HCT116 (cell line): ENCODE measurements at regions not wholly inside any gene's neighbourhood (a gene's known extent, or its start where the extent isn't known, plus 50 kb on each side); places are given as distances from the start of the nearest gene placed in this dataset.

Source experiments
- ATAC-seq: fragments of 200-7000 bp; cut with Tn5 transposase; 2 replicates; pipeline ENCODE4 v1.9.1; 2020; ENCODE audit warnings: mild to moderate bottlenecking, moderate library complexity
- BruUV-seq: library from RNA; stranded (reverse); fragments of 400-500 nt; replicated peaks from 2 replicates; lab custom pipeline; 2021; lab: Mats Ljungman, UMichigan
- CTCF ChIA-PET: fragments of 300-600 bp; sonication (Branson Sonifier 250); formaldehyde crosslinking; loops from one replicate; lab custom pipeline; 2021; ENCODE audit warnings: antibody characterized with exemption; lab: Charles Lee
- POLR2A ChIA-PET: fragments of 300-600, 350-600 bp; sonication (Branson Sonifier 250); formaldehyde crosslinking; loops from one replicate; lab custom pipeline; 2021; ENCODE audit warnings: antibody characterized with exemption; lab: Charles Lee
- RAD21 ChIA-PET, 2 experiments: fragments of 300-600 bp; sonication (Branson Sonifier 250); formaldehyde crosslinking; loops; one replicate each; lab custom pipeline; 2023; ENCODE audit warnings: low total read pairs in 2 of 2; ENCODE audit not compliant: uncharacterized antibody in 2 of 2, unreplicated experiment in 2 of 2, low non-redundant PET in 1 of 2; lab: Charles Lee
- DNase-seq: peaks from one replicate; pipeline ENCODE4 v3.0.0-alpha.2; 2010; ENCODE audit warnings: low read depth, low spot score
- H2AFZ ChIP-seq: fragments of 200-600 bp; shearing (Covaris generic), sonication (generic); 2 replicates; pipeline ENCODE4 v1.6.1; 2017; ENCODE audit warnings: low read depth, mixed run types, mixed read lengths, antibody characterized with exemption, low read length; ENCODE audit not compliant: poor library complexity, severe bottlenecking
- H3K27ac ChIP-seq: 2 replicates; pipeline ENCODE4 v1.5.1; 2012; ENCODE audit warnings: low read depth, low read length
- H3K27me3 ChIP-seq: fragments of 200-600 bp; sonication (generic); 2 replicates; pipeline ENCODE4 v1.6.1; 2016; ENCODE audit warnings: mixed run types, low read length, mixed read lengths; ENCODE audit not compliant: insufficient read depth
- H3K36me3 ChIP-seq, 2 experiments: fragments of 200-500 bp in 1 of 2; fragments of 200-600 bp in 1 of 2; sonication (Bioruptor generic) in 1 of 2; sonication (generic) in 1 of 2; 2 replicates each; pipeline versions ENCODE4 v1.5.1 to v1.6.1; 2014 to 2016; ENCODE audit warnings: low read length in 2 of 2, inconsistent platforms in 1 of 2, mixed read lengths in 1 of 2, mixed run types in 1 of 2; ENCODE audit not compliant: insufficient read depth in 2 of 2, control insufficient read depth in 1 of 2
- H3K4me1 ChIP-seq, 2 experiments: fragments of 200-600 bp in 1 of 2; sonication (generic) in 1 of 2; 2 replicates each; pipeline versions ENCODE4 v1.5.1 to v1.6.1; 2012 to 2017; ENCODE audit warnings: low read length in 2 of 2, inconsistent platforms in 1 of 2, mild to moderate bottlenecking in 1 of 2, mixed read lengths in 1 of 2, mixed run types in 1 of 2, moderate library complexity in 1 of 2; ENCODE audit not compliant: insufficient read depth in 2 of 2, control insufficient read depth in 1 of 2
- H3K4me2 ChIP-seq: fragments of 200-600 bp; sonication (generic); 2 replicates; pipeline ENCODE4 v1.6.1; 2017; ENCODE audit warnings: mixed run types, low read length, mixed read lengths
- H3K4me3 ChIP-seq, 2 experiments: fragments of 200-600 bp in 1 of 2; sonication (generic) in 1 of 2; replicated peaks in 1 of 2; 2 replicates each; pipeline ENCODE4 v1.5.1; 2011 to 2016; ENCODE audit warnings: low read length in 2 of 2, control low read depth in 1 of 2, low read depth in 1 of 2, mild to moderate bottlenecking in 1 of 2, mixed read lengths in 1 of 2, mixed run types in 1 of 2
- H3K79me2 ChIP-seq: fragments of 200-600 bp; sonication (generic); 2 replicates; pipeline ENCODE4 v1.6.1; 2017; ENCODE audit warnings: mild to moderate bottlenecking, mixed run types, low read length, moderate library complexity, mixed read lengths; ENCODE audit not compliant: insufficient read depth
- H3K9ac ChIP-seq: fragments of 200-600 bp; sonication (generic); 2 replicates; pipeline ENCODE4 v1.6.1; 2016; ENCODE audit warnings: low read length, mixed read lengths
- H3K9me2 ChIP-seq: fragments of 200-600 bp; sonication (generic), shearing (Covaris generic); 2 replicates; pipeline ENCODE4 v1.6.1; 2017; ENCODE audit warnings: mixed run types, mild to moderate bottlenecking, moderate library complexity; ENCODE audit not compliant: insufficient read depth
- H3K9me3 ChIP-seq, 2 experiments: fragments of 200-500 bp in 1 of 2; fragments of 200-600 bp in 1 of 2; sonication (Bioruptor generic) in 1 of 2; sonication (generic) in 1 of 2; 2 replicates each; pipeline ENCODE4 v1.6.1; 2014 to 2017; ENCODE audit warnings: low read length in 2 of 2, mixed read lengths in 2 of 2, inconsistent platforms in 1 of 2, low read depth in 1 of 2, mild to moderate bottlenecking in 1 of 2, mixed run types in 1 of 2, moderate library complexity in 1 of 2; ENCODE audit not compliant: control insufficient read depth in 1 of 2, insufficient read depth in 1 of 2
- H4K20me1 ChIP-seq: fragments of 200-600 bp; sonication (generic), shearing (Covaris generic); 2 replicates; pipeline ENCODE4 v1.6.1; 2017; ENCODE audit warnings: mixed run types, mild to moderate bottlenecking, moderate library complexity; ENCODE audit not compliant: insufficient read depth
- CBX3 ChIP-seq: IDR thresholded peaks from 2 replicates; pipeline ENCODE4 v1.6.1; 2012; ENCODE audit warnings: low read depth
- ELF1 ChIP-seq: IDR thresholded peaks from 2 replicates; pipeline ENCODE4 v1.6.1; 2012; ENCODE audit warnings: low read depth, borderline replicate concordance
- EZH2 ChIP-seq: fragments of 200-600 bp; sonication (generic); IDR thresholded peaks from 2 replicates; pipeline ENCODE4 v1.6.1; 2017; ENCODE audit warnings: antibody characterized with exemption, mixed run types
- EZH2phosphoT487 ChIP-seq: fragments of 200-600 bp; IDR thresholded peaks from 2 replicates; pipeline ENCODE4 v1.6.1; 2018; ENCODE audit warnings: antibody characterized with exemption, borderline replicate concordance
- FOSL1 ChIP-seq: IDR thresholded peaks from 2 replicates; pipeline ENCODE4 v1.6.1; 2012; ENCODE audit warnings: low read depth
- POLR2A ChIP-seq: IDR thresholded peaks from 2 replicates; pipeline ENCODE4 v1.7.0; 2011; ENCODE audit warnings: borderline replicate concordance; ENCODE audit not compliant: insufficient read depth, insufficient read length; ENCODE audit errors: extremely low read depth
- POLR2AphosphoS5 ChIP-seq: IDR thresholded peaks from 2 replicates; pipeline ENCODE4 v1.6.1; 2011; ENCODE audit warnings: mild to moderate bottlenecking, low read depth, low read length, moderate library complexity
- RAD21 ChIP-seq: IDR thresholded peaks from 2 replicates; pipeline ENCODE4 v1.6.1; 2012; ENCODE audit warnings: low read depth, mild to moderate bottlenecking
- SIN3A ChIP-seq: IDR thresholded peaks from 2 replicates; pipeline ENCODE4 v1.6.1; 2012; ENCODE audit warnings: low read depth
- SP1 ChIP-seq: IDR thresholded peaks from 2 replicates; pipeline ENCODE4 v1.6.1; 2012; ENCODE audit warnings: low read depth
- SRF ChIP-seq: IDR thresholded peaks from 2 replicates; pipeline ENCODE4 v1.6.1; 2012; ENCODE audit warnings: low read depth
- ZNF274 ChIP-seq: fragments of 200-500 bp; sonication (Bioruptor generic); IDR thresholded peaks from 2 replicates; pipeline ENCODE4 v1.6.1; 2014; ENCODE audit warnings: mild to moderate bottlenecking, low read depth, low read length, inconsistent platforms
- intact Hi-C: fragments of 100-400 bp; cut with micrococcal nuclease; formaldehyde crosslinking; loops from 2 replicates; pipeline ENCODE4 v1.10.0; 2022
- TF ChIP-seq, protein P1 (sequence below): IDR thresholded peaks from 2 replicates; pipeline ENCODE4 v1.6.1; 2012
- TF ChIP-seq, protein P2 (sequence below): IDR thresholded peaks from 2 replicates; pipeline ENCODE4 v1.6.1; 2011; ENCODE audit warnings: mild to moderate bottlenecking, low read length, moderate library complexity; ENCODE audit not compliant: insufficient replicate concordance; ENCODE audit errors: extremely low read depth
- TF ChIP-seq, protein P3 (sequence below): IDR thresholded peaks from 2 replicates; pipeline ENCODE4 v1.6.1; 2012; ENCODE audit warnings: low read depth
- TF ChIP-seq, protein P4 (sequence below), 3 experiments: fragments of 200-600 bp in 1 of 3; sonication (generic) in 1 of 3; IDR thresholded peaks in 2 of 3; conservative IDR thresholded peaks in 1 of 3; 2 replicates each; pipeline ENCODE4 v1.5.1; 2012 to 2017; ENCODE audit warnings: low read depth in 2 of 3, low read length in 2 of 3, antibody characterized with exemption in 1 of 3, borderline replicate concordance in 1 of 3, control low read depth in 1 of 3, mild to moderate bottlenecking in 1 of 3, mixed read lengths in 1 of 3, mixed run types in 1 of 3, moderate library complexity in 1 of 3; ENCODE audit not compliant: insufficient read depth in 1 of 3
- TF ChIP-seq, protein P5 (sequence below): IDR thresholded peaks from 2 replicates; pipeline ENCODE4 v1.6.1; 2012

DNA sequence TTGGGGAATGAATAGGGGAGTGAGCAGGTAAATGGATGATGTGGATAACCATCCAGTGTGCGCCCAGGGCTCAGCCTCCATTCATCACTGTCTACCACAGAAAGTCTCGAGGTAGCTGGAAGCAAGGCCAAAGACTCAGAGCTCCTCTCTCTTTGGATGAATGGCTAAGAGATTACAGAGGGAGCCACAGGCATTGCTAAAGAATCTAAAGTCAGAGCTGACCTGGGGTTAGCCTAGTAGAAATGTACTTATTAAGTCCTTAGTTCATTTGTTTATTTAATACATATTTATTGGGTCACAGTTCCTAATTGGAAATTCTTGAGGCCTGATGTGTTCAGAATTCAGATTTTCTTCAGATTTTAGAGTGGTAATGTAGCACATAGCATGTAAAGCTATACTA, 88.7 kb upstream of the HPF1 start:
- no peak for TF ChIP-seq POLR2AphosphoS5
- no peak for TF ChIP-seq CBX3
- TF ChIP-seq EZH2 = no peak
- no peak for TF ChIP-seq ZNF274
- TF ChIP-seq RAD21 = no peak
- no peak for TF ChIP-seq POLR2A
- TF ChIP-seq, protein P1, sequence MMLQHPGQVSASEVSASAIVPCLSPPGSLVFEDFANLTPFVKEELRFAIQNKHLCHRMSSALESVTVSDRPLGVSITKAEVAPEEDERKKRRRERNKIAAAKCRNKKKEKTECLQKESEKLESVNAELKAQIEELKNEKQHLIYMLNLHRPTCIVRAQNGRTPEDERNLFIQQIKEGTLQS = no peak
- TF ChIP-seq FOSL1 = no peak
- TF ChIP-seq, protein P2, sequence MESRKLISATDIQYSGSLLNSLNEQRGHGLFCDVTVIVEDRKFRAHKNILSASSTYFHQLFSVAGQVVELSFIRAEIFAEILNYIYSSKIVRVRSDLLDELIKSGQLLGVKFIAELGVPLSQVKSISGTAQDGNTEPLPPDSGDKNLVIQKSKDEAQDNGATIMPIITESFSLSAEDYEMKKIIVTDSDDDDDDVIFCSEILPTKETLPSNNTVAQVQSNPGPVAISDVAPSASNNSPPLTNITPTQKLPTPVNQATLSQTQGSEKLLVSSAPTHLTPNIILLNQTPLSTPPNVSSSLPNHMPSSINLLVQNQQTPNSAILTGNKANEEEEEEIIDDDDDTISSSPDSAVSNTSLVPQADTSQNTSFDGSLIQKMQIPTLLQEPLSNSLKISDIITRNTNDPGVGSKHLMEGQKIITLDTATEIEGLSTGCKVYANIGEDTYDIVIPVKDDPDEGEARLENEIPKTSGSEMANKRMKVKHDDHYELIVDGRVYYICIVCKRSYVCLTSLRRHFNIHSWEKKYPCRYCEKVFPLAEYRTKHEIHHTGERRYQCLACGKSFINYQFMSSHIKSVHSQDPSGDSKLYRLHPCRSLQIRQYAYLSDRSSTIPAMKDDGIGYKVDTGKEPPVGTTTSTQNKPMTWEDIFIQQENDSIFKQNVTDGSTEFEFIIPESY = no peak
- no peak for TF ChIP-seq SIN3A
- TF ChIP-seq SRF = no peak
- TF ChIP-seq, protein P3, sequence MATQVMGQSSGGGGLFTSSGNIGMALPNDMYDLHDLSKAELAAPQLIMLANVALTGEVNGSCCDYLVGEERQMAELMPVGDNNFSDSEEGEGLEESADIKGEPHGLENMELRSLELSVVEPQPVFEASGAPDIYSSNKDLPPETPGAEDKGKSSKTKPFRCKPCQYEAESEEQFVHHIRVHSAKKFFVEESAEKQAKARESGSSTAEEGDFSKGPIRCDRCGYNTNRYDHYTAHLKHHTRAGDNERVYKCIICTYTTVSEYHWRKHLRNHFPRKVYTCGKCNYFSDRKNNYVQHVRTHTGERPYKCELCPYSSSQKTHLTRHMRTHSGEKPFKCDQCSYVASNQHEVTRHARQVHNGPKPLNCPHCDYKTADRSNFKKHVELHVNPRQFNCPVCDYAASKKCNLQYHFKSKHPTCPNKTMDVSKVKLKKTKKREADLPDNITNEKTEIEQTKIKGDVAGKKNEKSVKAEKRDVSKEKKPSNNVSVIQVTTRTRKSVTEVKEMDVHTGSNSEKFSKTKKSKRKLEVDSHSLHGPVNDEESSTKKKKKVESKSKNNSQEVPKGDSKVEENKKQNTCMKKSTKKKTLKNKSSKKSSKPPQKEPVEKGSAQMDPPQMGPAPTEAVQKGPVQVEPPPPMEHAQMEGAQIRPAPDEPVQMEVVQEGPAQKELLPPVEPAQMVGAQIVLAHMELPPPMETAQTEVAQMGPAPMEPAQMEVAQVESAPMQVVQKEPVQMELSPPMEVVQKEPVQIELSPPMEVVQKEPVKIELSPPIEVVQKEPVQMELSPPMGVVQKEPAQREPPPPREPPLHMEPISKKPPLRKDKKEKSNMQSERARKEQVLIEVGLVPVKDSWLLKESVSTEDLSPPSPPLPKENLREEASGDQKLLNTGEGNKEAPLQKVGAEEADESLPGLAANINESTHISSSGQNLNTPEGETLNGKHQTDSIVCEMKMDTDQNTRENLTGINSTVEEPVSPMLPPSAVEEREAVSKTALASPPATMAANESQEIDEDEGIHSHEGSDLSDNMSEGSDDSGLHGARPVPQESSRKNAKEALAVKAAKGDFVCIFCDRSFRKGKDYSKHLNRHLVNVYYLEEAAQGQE = no peak
- TF ChIP-seq SP1 = no peak
- TF ChIP-seq, protein P4, sequence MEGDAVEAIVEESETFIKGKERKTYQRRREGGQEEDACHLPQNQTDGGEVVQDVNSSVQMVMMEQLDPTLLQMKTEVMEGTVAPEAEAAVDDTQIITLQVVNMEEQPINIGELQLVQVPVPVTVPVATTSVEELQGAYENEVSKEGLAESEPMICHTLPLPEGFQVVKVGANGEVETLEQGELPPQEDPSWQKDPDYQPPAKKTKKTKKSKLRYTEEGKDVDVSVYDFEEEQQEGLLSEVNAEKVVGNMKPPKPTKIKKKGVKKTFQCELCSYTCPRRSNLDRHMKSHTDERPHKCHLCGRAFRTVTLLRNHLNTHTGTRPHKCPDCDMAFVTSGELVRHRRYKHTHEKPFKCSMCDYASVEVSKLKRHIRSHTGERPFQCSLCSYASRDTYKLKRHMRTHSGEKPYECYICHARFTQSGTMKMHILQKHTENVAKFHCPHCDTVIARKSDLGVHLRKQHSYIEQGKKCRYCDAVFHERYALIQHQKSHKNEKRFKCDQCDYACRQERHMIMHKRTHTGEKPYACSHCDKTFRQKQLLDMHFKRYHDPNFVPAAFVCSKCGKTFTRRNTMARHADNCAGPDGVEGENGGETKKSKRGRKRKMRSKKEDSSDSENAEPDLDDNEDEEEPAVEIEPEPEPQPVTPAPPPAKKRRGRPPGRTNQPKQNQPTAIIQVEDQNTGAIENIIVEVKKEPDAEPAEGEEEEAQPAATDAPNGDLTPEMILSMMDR (IDR thresholded peaks at IDR 0.05 in 2 of 3, conservative IDR thresholded peaks at IDR 0.05 in 1 of 3; ENCODE audit: borderline replicate concordance in 1 of 3, insufficient read depth in 1 of 3, low read depth in 2 of 3, low read length in 2 of 3) = no peak
- TF ChIP-seq ELF1 = no peak
- TF ChIP-seq, protein P5, sequence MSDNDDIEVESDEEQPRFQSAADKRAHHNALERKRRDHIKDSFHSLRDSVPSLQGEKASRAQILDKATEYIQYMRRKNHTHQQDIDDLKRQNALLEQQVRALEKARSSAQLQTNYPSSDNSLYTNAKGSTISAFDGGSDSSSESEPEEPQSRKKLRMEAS = no peak
- no peak for TF ChIP-seq EZH2phosphoT487
- Histone ChIP-seq H3K79me2 (no peaks in the 10 kb centered on the region), H4K20me1 (no peaks in the 10 kb centered on the region), H3K27me3 (0 out of 2 replicates have a peak, but pooled peaks cover 3% of the 10 kb centered on the region), H3K9ac (no peak overlapping the region), H3K36me3 (no peaks in the 10 kb centered on the region), H3K9me3 (no peaks in the 10 kb centered on the region), H3K4me2 (no peak overlapping the region), H3K4me3 (no peak overlapping the region), H2AFZ (no peak overlapping the region), H3K27ac (no peak overlapping the region), H3K9me2 (no peaks in the 10 kb centered on the region), H3K4me1 (no peaks in the 10 kb centered on the region)
- no TSS peak for BruUV-seq
- CTCF ChIA-PET = no interaction called here
- RAD21 ChIA-PET = no interaction called here
- DNase-seq (no peak), ATAC-seq (no peak)
- intact Hi-C loops = no loop called here
- POLR2A ChIA-PET = no interaction called here
